AG04449 (cell line): ENCODE measurements at regions not wholly inside any gene's neighbourhood (a gene's known extent, or its start where the extent isn't known, plus 50 kb on each side); places are given as distances from the start of the nearest gene placed in this dataset.

Experiments used
- CTCF ChIA-PET: fragments of 350-600 bp; formaldehyde crosslinking; extraction: SDS; loops from one replicate; lab custom pipeline; 2021; ENCODE audit warnings: antibody characterized with exemption; lab: Yijun Ruan, JAX
- POLR2A ChIA-PET: fragments of 400-600, 350-600 bp; formaldehyde crosslinking; extraction: SDS; loops from one replicate; lab custom pipeline; 2020; ENCODE audit warnings: antibody characterized with exemption, inconsistent platforms; lab: Yijun Ruan, JAX
- DNase-seq: peaks from one replicate; pipeline ENCODE4 v3.0.0-alpha.2; 2010; ENCODE audit warnings: low read depth, low spot score
- H3K4me3 ChIP-seq: 2 replicates; pipeline ENCODE4 v1.5.1; 2011; ENCODE audit warnings: low read depth, mild to moderate bottlenecking, control low read depth, low read length
- TF ChIP-seq, protein P1 (sequence below): IDR thresholded peaks from one replicate; pipeline ENCODE4 v1.5.1; 2011; ENCODE audit warnings: mild to moderate bottlenecking, moderate library complexity, low read length, control low read depth, inconsistent platforms; ENCODE audit not compliant: insufficient read depth; ENCODE audit errors: missing control alignments

DNA sequence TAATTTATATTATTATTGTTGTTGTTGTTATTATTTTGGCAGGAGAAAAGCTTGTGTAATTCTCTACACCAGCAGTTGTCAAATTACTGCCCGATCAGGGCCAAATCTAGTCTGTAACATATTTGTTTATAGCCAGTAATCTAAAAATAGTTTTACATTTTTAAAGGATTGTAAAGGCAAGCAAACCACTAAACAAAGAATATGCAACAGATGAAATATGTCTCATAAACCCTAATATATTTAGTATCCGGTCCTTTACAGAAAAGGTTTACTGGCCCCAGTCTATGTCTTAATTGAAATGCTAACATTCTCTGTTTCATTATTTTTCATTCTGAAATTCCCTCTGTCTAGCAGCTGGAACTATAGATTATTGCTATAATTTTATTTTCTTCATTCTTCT, 709.5 kb downstream of the KCNJ2 start:
- TF ChIP-seq, protein P1, sequence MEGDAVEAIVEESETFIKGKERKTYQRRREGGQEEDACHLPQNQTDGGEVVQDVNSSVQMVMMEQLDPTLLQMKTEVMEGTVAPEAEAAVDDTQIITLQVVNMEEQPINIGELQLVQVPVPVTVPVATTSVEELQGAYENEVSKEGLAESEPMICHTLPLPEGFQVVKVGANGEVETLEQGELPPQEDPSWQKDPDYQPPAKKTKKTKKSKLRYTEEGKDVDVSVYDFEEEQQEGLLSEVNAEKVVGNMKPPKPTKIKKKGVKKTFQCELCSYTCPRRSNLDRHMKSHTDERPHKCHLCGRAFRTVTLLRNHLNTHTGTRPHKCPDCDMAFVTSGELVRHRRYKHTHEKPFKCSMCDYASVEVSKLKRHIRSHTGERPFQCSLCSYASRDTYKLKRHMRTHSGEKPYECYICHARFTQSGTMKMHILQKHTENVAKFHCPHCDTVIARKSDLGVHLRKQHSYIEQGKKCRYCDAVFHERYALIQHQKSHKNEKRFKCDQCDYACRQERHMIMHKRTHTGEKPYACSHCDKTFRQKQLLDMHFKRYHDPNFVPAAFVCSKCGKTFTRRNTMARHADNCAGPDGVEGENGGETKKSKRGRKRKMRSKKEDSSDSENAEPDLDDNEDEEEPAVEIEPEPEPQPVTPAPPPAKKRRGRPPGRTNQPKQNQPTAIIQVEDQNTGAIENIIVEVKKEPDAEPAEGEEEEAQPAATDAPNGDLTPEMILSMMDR, result no peak
- DNase-seq, result no peak
- H3K4me3 ChIP-seq, result no peak overlapping the region
- ChIA-PET POLR2A (no interaction called here), CTCF (no interaction called here)

DNA sequence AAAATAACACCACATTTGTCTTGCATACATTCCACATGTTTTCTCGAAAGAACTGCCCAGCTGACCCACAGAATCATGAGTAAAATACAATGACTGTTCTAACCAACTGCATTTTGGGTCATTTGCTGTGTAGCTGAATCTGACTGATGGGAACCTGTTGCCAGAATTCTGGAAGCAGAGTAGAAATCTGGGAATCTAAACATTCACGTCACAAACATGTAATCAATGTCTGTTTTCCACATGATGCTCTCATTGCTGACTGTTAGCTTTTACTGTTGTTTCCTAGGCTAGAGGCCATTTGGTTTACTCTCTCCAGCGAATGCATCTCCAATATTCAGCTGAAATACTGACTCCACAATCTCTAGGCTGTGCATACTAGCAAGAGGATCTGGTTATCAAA, 710.1 kb downstream of the KCNJ2 start:
- DNase-seq, result no peak
- CTCF ChIA-PET, result no interaction called here
- TF ChIP-seq, protein P1, result no peak
- POLR2A ChIA-PET, result no interaction called here
- no peak overlapping the region for H3K4me3 ChIP-seq

DNA sequence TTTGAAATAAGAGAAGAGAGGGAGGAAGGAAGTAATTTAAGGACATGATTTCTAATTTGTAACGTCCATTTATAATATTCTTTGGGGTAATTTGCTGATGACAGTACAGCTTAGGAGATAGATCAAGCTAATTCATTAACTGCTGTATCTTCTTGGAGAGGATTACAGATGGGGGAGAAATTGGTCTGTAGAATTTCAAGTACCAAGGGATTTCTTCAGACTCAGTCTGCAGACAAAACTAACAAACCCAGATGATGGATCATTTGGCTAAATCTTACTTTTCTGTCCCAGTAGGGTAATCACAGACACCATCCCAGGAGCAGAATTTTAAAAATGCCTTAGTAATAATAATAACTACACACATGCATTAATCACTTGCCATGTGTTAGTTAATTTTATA, 711.8 kb downstream of the KCNJ2 start:
- no peak for DNase-seq
- CTCF ChIA-PET, result no interaction called here
- POLR2A ChIA-PET, result no interaction called here
- TF ChIP-seq, protein P1, result no peak
- no peak overlapping the region for H3K4me3 ChIP-seq

DNA sequence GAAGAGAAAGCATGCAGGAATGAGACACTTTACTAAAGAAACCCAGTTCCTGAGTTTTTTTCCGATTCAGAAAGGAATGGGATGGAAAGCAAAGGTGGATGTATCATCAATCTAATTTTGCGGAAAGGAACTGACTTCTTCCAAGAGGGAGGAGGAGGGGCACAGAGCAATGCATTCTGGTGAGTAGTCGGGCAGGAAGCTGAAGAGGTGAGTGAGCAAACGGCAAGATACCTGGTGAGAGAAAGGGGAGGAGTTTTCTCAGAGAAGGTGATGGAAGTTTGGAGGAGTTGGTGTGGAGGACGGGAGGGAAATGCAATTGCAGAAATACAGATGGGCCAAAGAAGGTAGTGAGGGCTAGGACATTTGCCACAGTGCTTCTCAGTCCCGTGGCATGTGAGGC, 713.2 kb downstream of the KCNJ2 start:
- ChIA-PET CTCF (no interaction called here), POLR2A (no interaction called here)
- no peak overlapping the region for H3K4me3 ChIP-seq
- TF ChIP-seq, protein P1, result no peak
- no peak for DNase-seq

DNA sequence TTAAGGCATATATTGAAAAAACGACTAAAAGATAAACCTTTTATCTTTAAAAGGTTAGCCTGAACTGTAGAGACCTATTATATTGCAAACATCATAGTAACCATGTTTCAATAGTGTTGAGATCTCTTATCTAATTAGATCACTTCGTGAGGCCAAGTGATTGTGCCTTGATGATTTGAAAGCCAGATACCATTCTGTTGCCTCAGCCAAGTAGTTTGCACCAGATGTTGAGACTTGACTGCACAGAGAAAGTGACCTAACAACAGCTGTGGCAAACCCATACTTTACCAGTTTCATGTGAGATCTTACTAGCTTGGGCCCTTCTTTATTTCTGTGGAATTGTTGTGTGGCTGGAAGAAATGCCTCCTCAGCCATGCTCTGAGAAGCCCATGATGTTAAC, 717.3 kb downstream of the KCNJ2 start:
- POLR2A ChIA-PET, result no interaction called here
- CTCF ChIA-PET, result no interaction called here
- no peak overlapping the region for H3K4me3 ChIP-seq
- TF ChIP-seq, protein P1, result no peak
- no peak for DNase-seq

DNA sequence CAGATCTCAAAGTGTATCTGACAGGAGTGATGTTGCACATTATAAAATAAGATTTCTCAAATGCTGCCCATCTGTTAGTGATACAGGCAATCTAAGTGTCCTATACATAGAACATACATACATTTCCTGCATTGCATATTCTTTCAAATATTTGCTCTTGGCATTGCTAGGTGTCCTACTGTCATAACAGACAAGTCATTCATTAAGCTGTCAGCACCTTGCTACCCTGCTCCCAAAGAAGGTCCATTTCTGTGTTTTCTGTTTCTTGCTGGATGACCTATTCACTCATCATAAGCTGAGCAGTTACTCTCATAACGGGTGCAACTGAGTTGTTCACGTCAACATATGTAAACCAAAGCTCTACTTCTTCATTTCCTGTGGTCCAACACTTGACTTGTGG, 719.0 kb downstream of the KCNJ2 start:
- ChIA-PET POLR2A (no interaction called here), CTCF (no interaction called here)
- DNase-seq, result no peak
- TF ChIP-seq, protein P1, result no peak
- H3K4me3 ChIP-seq, result no peak overlapping the region
